ENCODE measurements at regions not wholly inside any gene's neighbourhood (a gene's known extent, or its start where the extent isn't known, plus 50 kb on each side); places are given as distances from the start of the nearest gene placed in this dataset.

GRCh38 chrX:23194885-23195554 lies 139.6 kb upstream of the PTCHD1 start:
- FAIRE-seq (no peak), DNase-seq (ENCODE audit: low read depth) (no peak)
- no peak for TF ChIP-seq CTCF (IDR thresholded peaks at IDR 0.05; ENCODE audit: insufficient read depth, low read length, severe bottlenecking)
- Histone ChIP-seq H3K4me3 (ENCODE audit: low read depth, low read length) (no peak overlapping the region), H3K27me3 (ENCODE audit: control insufficient read depth, insufficient read depth, low read length) (no peaks in the 10 kb centered on the region), H3K36me3 (ENCODE audit: control insufficient read depth, insufficient read depth, low read length) (no peaks in the 10 kb centered on the region)

- Histone ChIP-seq H3K4me3 (ENCODE audit: low read depth, low read length) (no peak overlapping the region), H3K36me3 (ENCODE audit: control insufficient read depth, insufficient read depth, low read length) (no peaks in the 10 kb centered on the region), H3K27me3 (ENCODE audit: control insufficient read depth, insufficient read depth, low read length) (no peaks in the 10 kb centered on the region)
- no peak for TF ChIP-seq CTCF (IDR thresholded peaks at IDR 0.05; ENCODE audit: insufficient read depth, low read length, severe bottlenecking)
- no peak for DNase-seq (ENCODE audit: low read depth)
- FAIRE-seq: no peak
Measured at GRCh38 chrX:23195761-23196160, 138.9 kb upstream of the PTCHD1 start.

- TF ChIP-seq CTCF (IDR thresholded peaks at IDR 0.05; ENCODE audit: insufficient read depth, low read length, severe bottlenecking): no peak
- Histone ChIP-seq H3K36me3 (ENCODE audit: control insufficient read depth, insufficient read depth, low read length) (no peaks in the 10 kb centered on the region), H3K27me3 (ENCODE audit: control insufficient read depth, insufficient read depth, low read length) (no peaks in the 10 kb centered on the region), H3K4me3 (ENCODE audit: low read depth, low read length) (no peak overlapping the region)
- FAIRE-seq (no peak), DNase-seq (ENCODE audit: low read depth) (no peak)
Measured at GRCh38 chrX:23201706-23202105, 132.9 kb upstream of the PTCHD1 start.

- FAIRE-seq (no peak), DNase-seq (ENCODE audit: low read depth) (no peak)
- no peak for TF ChIP-seq CTCF (IDR thresholded peaks at IDR 0.05; ENCODE audit: insufficient read depth, low read length, severe bottlenecking)
- no peaks in the 10 kb centered on the region for H3K36me3 ChIP-seq (ENCODE audit: control insufficient read depth, insufficient read depth, low read length)
- H3K4me3 ChIP-seq (ENCODE audit: low read depth, low read length): no peak overlapping the region
- H3K27me3 ChIP-seq (ENCODE audit: control insufficient read depth, insufficient read depth, low read length): no peaks in the 10 kb centered on the region
Measured at GRCh38 chrX:23202326-23202725, 132.3 kb upstream of the PTCHD1 start.

- DNase-seq (ENCODE audit: low read depth): no peak
- no peaks in the 10 kb centered on the region for H3K27me3 ChIP-seq (ENCODE audit: control insufficient read depth, insufficient read depth, low read length)
- no peak for TF ChIP-seq CTCF (IDR thresholded peaks at IDR 0.05; ENCODE audit: insufficient read depth, low read length, severe bottlenecking)
- no peaks in the 10 kb centered on the region for H3K36me3 ChIP-seq (ENCODE audit: control insufficient read depth, insufficient read depth, low read length)
- FAIRE-seq: no peak
- H3K4me3 ChIP-seq (ENCODE audit: low read depth, low read length): no peak overlapping the region
Measured at GRCh38 chrX:23223169-23223568, 111.5 kb upstream of the PTCHD1 start.

GRCh38 chrX:23228454-23228853 lies 106.2 kb upstream of the PTCHD1 start:
- DNase-seq (ENCODE audit: low read depth) (no peak), FAIRE-seq (no peak)
- Histone ChIP-seq H3K4me3 (ENCODE audit: low read depth, low read length) (no peak overlapping the region), H3K36me3 (ENCODE audit: control insufficient read depth, insufficient read depth, low read length) (no peaks in the 10 kb centered on the region), H3K27me3 (ENCODE audit: control insufficient read depth, insufficient read depth, low read length) (no peaks in the 10 kb centered on the region)
- TF ChIP-seq CTCF (IDR thresholded peaks at IDR 0.05; ENCODE audit: insufficient read depth, low read length, severe bottlenecking): no peak
